GM19468 (cell line): ENCODE measurements at regions not wholly inside any gene's neighbourhood (a gene's known extent, or its start where the extent isn't known, plus 50 kb on each side); places are given as distances from the start of the nearest gene placed in this dataset.
"Not testable (repeated sequence)": the region's sequence is repeated elsewhere in the genome, so short reads cannot be mapped to it uniquely, and the experiment has no call there.

ENCODE experiments used
- ATAC-seq: cut with Tn5 transposase; IDR thresholded peaks from one replicate; pipeline ENCODE4 v1.9.1; 2021; ENCODE audit warnings: mild to moderate bottlenecking, moderate library complexity, moderate number of reproducible peaks; ENCODE audit not compliant: unreplicated experiment; ENCODE audit errors: extremely low read depth

- ATAC-seq: no peak
Observed at GRCh38 chr7:52620849-52621248, 414.6 kb upstream of the POM121L12 start.

GRCh38 chr7:52616552-52616951, 418.9 kb upstream of the POM121L12 start:
- no peak for ATAC-seq

- ATAC-seq: no peak
Observed at GRCh38 chr7:52615021-52615695, 420.3 kb upstream of the POM121L12 start.

- no peak for ATAC-seq
Observed at GRCh38 chr7:52609511-52609910, 425.9 kb upstream of the POM121L12 start.

GRCh38 chr7:52592698-52593097, 442.7 kb upstream of the POM121L12 start:
- ATAC-seq: no peak

GRCh38 chr7:52586704-52587103, 448.7 kb upstream of the POM121L12 start:
- no peak for ATAC-seq

- ATAC-seq: no peak
Observed at GRCh38 chr7:52584041-52584440, 451.4 kb upstream of the POM121L12 start.

- ATAC-seq: not testable (repeated sequence)
Observed at GRCh38 chr7:52573141-52573540, 462.3 kb upstream of the POM121L12 start.

- no peak for ATAC-seq
Observed at GRCh38 chr7:52571026-52571425, 464.4 kb upstream of the POM121L12 start.

GRCh38 chr7:52569151-52569550, 466.3 kb upstream of the POM121L12 start:
- no peak for ATAC-seq

- no peak for ATAC-seq
Observed at GRCh38 chr7:52565974-52566373, 469.5 kb upstream of the POM121L12 start.

- ATAC-seq: no peak
Observed at GRCh38 chr7:52555805-52556204, 479.6 kb upstream of the POM121L12 start.

GRCh38 chr7:52547308-52547910, 488.0 kb upstream of the POM121L12 start:
- ATAC-seq: no peak

GRCh38 chr7:52541198-52541765, 494.2 kb upstream of the POM121L12 start:
- not testable (repeated sequence) for ATAC-seq

- no peak for ATAC-seq
Observed at GRCh38 chr7:52540041-52540440, 495.4 kb upstream of the POM121L12 start.

GRCh38 chr7:52539414-52539813, 496.0 kb upstream of the POM121L12 start:
- no peak for ATAC-seq

GRCh38 chr7:52537051-52537450, 498.4 kb upstream of the POM121L12 start:
- no peak for ATAC-seq

GRCh38 chr7:52525772-52526341, 509.6 kb upstream of the POM121L12 start:
- ATAC-seq: no peak

- ATAC-seq: no peak
Observed at GRCh38 chr7:52518869-52519268, 516.6 kb upstream of the POM121L12 start.

- ATAC-seq: no peak
Observed at GRCh38 chr7:52512656-52513055, 522.8 kb upstream of the POM121L12 start.

- no peak for ATAC-seq
Observed at GRCh38 chr7:52507546-52508255, 527.7 kb upstream of the POM121L12 start.
